HCT116 (cell line): ENCODE measurements at regions not wholly inside any gene's neighbourhood (a gene's known extent, or its start where the extent isn't known, plus 50 kb on each side); places are given as distances from the start of the nearest gene placed in this dataset.

Experiments used
- ATAC-seq: fragments of 200-7000 bp; cut with Tn5 transposase; 2 replicates; pipeline ENCODE4 v1.9.1; 2020; ENCODE audit warnings: mild to moderate bottlenecking, moderate library complexity
- BruUV-seq: library from RNA; stranded (reverse); fragments of 400-500 nt; replicated peaks from 2 replicates; lab custom pipeline; 2021; lab: Mats Ljungman, UMichigan
- CTCF ChIA-PET: fragments of 300-600 bp; sonication (Branson Sonifier 250); formaldehyde crosslinking; loops from one replicate; lab custom pipeline; 2021; ENCODE audit warnings: antibody characterized with exemption; lab: Charles Lee
- POLR2A ChIA-PET: fragments of 300-600, 350-600 bp; sonication (Branson Sonifier 250); formaldehyde crosslinking; loops from one replicate; lab custom pipeline; 2021; ENCODE audit warnings: antibody characterized with exemption; lab: Charles Lee
- RAD21 ChIA-PET, 2 experiments: fragments of 300-600 bp; sonication (Branson Sonifier 250); formaldehyde crosslinking; loops; one replicate each; lab custom pipeline; 2023; ENCODE audit warnings: low total read pairs in 2 of 2; ENCODE audit not compliant: uncharacterized antibody in 2 of 2, unreplicated experiment in 2 of 2, low non-redundant PET in 1 of 2; lab: Charles Lee
- DNase-seq: peaks from one replicate; pipeline ENCODE4 v3.0.0-alpha.2; 2010; ENCODE audit warnings: low read depth, low spot score
- H2AFZ ChIP-seq: fragments of 200-600 bp; shearing (Covaris generic), sonication (generic); 2 replicates; pipeline ENCODE4 v1.6.1; 2017; ENCODE audit warnings: low read depth, mixed run types, mixed read lengths, antibody characterized with exemption, low read length; ENCODE audit not compliant: poor library complexity, severe bottlenecking
- H3K27ac ChIP-seq: 2 replicates; pipeline ENCODE4 v1.5.1; 2012; ENCODE audit warnings: low read depth, low read length
- H3K27me3 ChIP-seq: fragments of 200-600 bp; sonication (generic); 2 replicates; pipeline ENCODE4 v1.6.1; 2016; ENCODE audit warnings: mixed run types, low read length, mixed read lengths; ENCODE audit not compliant: insufficient read depth
- H3K36me3 ChIP-seq, 2 experiments: fragments of 200-500 bp in 1 of 2; fragments of 200-600 bp in 1 of 2; sonication (Bioruptor generic) in 1 of 2; sonication (generic) in 1 of 2; 2 replicates each; pipeline versions ENCODE4 v1.5.1 to v1.6.1; 2014 to 2016; ENCODE audit warnings: low read length in 2 of 2, inconsistent platforms in 1 of 2, mixed read lengths in 1 of 2, mixed run types in 1 of 2; ENCODE audit not compliant: insufficient read depth in 2 of 2, control insufficient read depth in 1 of 2
- H3K4me1 ChIP-seq, 2 experiments: fragments of 200-600 bp in 1 of 2; sonication (generic) in 1 of 2; 2 replicates each; pipeline versions ENCODE4 v1.5.1 to v1.6.1; 2012 to 2017; ENCODE audit warnings: low read length in 2 of 2, inconsistent platforms in 1 of 2, mild to moderate bottlenecking in 1 of 2, mixed read lengths in 1 of 2, mixed run types in 1 of 2, moderate library complexity in 1 of 2; ENCODE audit not compliant: insufficient read depth in 2 of 2, control insufficient read depth in 1 of 2
- H3K4me2 ChIP-seq: fragments of 200-600 bp; sonication (generic); 2 replicates; pipeline ENCODE4 v1.6.1; 2017; ENCODE audit warnings: mixed run types, low read length, mixed read lengths
- H3K4me3 ChIP-seq, 2 experiments: fragments of 200-600 bp in 1 of 2; sonication (generic) in 1 of 2; replicated peaks in 1 of 2; 2 replicates each; pipeline ENCODE4 v1.5.1; 2011 to 2016; ENCODE audit warnings: low read length in 2 of 2, control low read depth in 1 of 2, low read depth in 1 of 2, mild to moderate bottlenecking in 1 of 2, mixed read lengths in 1 of 2, mixed run types in 1 of 2
- H3K79me2 ChIP-seq: fragments of 200-600 bp; sonication (generic); 2 replicates; pipeline ENCODE4 v1.6.1; 2017; ENCODE audit warnings: mild to moderate bottlenecking, mixed run types, low read length, moderate library complexity, mixed read lengths; ENCODE audit not compliant: insufficient read depth
- H3K9ac ChIP-seq: fragments of 200-600 bp; sonication (generic); 2 replicates; pipeline ENCODE4 v1.6.1; 2016; ENCODE audit warnings: low read length, mixed read lengths
- H3K9me2 ChIP-seq: fragments of 200-600 bp; sonication (generic), shearing (Covaris generic); 2 replicates; pipeline ENCODE4 v1.6.1; 2017; ENCODE audit warnings: mixed run types, mild to moderate bottlenecking, moderate library complexity; ENCODE audit not compliant: insufficient read depth
- H3K9me3 ChIP-seq, 2 experiments: fragments of 200-500 bp in 1 of 2; fragments of 200-600 bp in 1 of 2; sonication (Bioruptor generic) in 1 of 2; sonication (generic) in 1 of 2; 2 replicates each; pipeline ENCODE4 v1.6.1; 2014 to 2017; ENCODE audit warnings: low read length in 2 of 2, mixed read lengths in 2 of 2, inconsistent platforms in 1 of 2, low read depth in 1 of 2, mild to moderate bottlenecking in 1 of 2, mixed run types in 1 of 2, moderate library complexity in 1 of 2; ENCODE audit not compliant: control insufficient read depth in 1 of 2, insufficient read depth in 1 of 2
- H4K20me1 ChIP-seq: fragments of 200-600 bp; sonication (generic), shearing (Covaris generic); 2 replicates; pipeline ENCODE4 v1.6.1; 2017; ENCODE audit warnings: mixed run types, mild to moderate bottlenecking, moderate library complexity; ENCODE audit not compliant: insufficient read depth
- EGR1 ChIP-seq: IDR thresholded peaks from 2 replicates; pipeline ENCODE4 v1.6.1; 2012; ENCODE audit warnings: low read depth
- EZH2 ChIP-seq: fragments of 200-600 bp; sonication (generic); IDR thresholded peaks from 2 replicates; pipeline ENCODE4 v1.6.1; 2017; ENCODE audit warnings: antibody characterized with exemption, mixed run types
- EZH2phosphoT487 ChIP-seq: fragments of 200-600 bp; IDR thresholded peaks from 2 replicates; pipeline ENCODE4 v1.6.1; 2018; ENCODE audit warnings: antibody characterized with exemption, borderline replicate concordance
- JUND ChIP-seq: IDR thresholded peaks from 2 replicates; pipeline ENCODE4 v1.6.1; 2012
- RAD21 ChIP-seq: IDR thresholded peaks from 2 replicates; pipeline ENCODE4 v1.6.1; 2012; ENCODE audit warnings: low read depth, mild to moderate bottlenecking
- YY1 ChIP-seq: IDR thresholded peaks from 2 replicates; pipeline ENCODE4 v1.6.1; 2011; ENCODE audit warnings: low read length, low read depth, moderate library complexity, mild to moderate bottlenecking; ENCODE audit not compliant: insufficient replicate concordance; ENCODE audit errors: extremely low read depth
- ZFX ChIP-seq: fragments of 450-650 bp; IDR thresholded peaks from 2 replicates; pipeline ENCODE4 v1.6.1; 2017
- intact Hi-C: fragments of 100-400 bp; cut with micrococcal nuclease; formaldehyde crosslinking; loops from 2 replicates; pipeline ENCODE4 v1.10.0; 2022

GRCh38 chr21:16740511-16740910 is 772.3 kb upstream of the CXADR start:
- RAD21 ChIA-PET = no interaction called here
- H3K9me3 ChIP-seq = peaks cover 21 to 42% of the 10 kb centered on the region in 2 experiments; a peak in 2 of 4 replicates
- no peaks in the 10 kb centered on the region for H3K79me2 ChIP-seq
- ATAC-seq = no peak
- H2AFZ ChIP-seq = no peak overlapping the region
- no peaks in the 10 kb centered on the region for H4K20me1 ChIP-seq
- intact Hi-C loops = no loop called here
- no peaks in the 10 kb centered on the region for H3K27me3 ChIP-seq
- H3K36me3 ChIP-seq = no peaks in the 10 kb centered on the region
- no peak for DNase-seq
- TF ChIP-seq RAD21 (no peak), EZH2phosphoT487 (no peak), YY1 (no peak), EZH2 (no peak)
- no TSS peak for BruUV-seq
- no peaks in the 10 kb centered on the region for H3K9me2 ChIP-seq
- no peak overlapping the region for H3K9ac ChIP-seq
- no peak overlapping the region for H3K27ac ChIP-seq
- no peaks in the 10 kb centered on the region for H3K4me1 ChIP-seq
- CTCF ChIA-PET = no interaction called here
- POLR2A ChIA-PET = no interaction called here
- no peak overlapping the region for H3K4me3 ChIP-seq
- no peak overlapping the region for H3K4me2 ChIP-seq

DNA sequence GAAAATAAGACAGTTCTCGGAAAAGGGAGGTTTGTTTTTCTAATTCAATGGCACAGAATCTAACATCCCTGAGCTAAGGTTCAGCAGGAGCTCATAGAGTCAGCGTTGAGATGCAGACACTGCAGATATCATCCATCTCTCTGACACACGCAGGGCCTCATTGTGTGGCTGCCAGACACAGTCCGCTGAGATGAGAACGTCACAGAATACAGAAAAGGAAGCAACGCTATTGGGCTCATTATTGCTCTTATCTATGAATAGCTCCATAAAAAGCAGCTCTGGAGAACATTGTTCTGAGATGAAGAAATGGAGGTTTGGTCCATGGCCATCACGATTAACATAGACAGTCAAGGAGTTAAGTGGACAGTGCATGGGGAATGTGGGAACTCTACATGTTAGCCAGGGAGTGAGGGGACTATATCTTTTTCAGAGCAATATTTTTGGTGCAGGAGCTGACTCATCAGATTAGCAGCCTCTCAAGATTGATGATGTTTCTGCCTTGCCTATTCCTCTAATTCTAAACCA is 771.6 kb upstream of the CXADR start:
- no TSS peak for BruUV-seq
- Histone ChIP-seq H3K4me1 (no peaks in the 10 kb centered on the region), H3K4me2 (no peak overlapping the region), H3K27ac (no peak overlapping the region), H3K4me3 (no peak overlapping the region), H3K79me2 (no peaks in the 10 kb centered on the region), H4K20me1 (no peaks in the 10 kb centered on the region), H3K36me3 (no peaks in the 10 kb centered on the region), H3K27me3 (no peaks in the 10 kb centered on the region), H2AFZ (no peak overlapping the region), H3K9me2 (no peaks in the 10 kb centered on the region), H3K9me3 (peaks cover 21 to 49% of the 10 kb centered on the region in 2 experiments; a peak in 2 of 4 replicates), H3K9ac (no peak overlapping the region)
- TF ChIP-seq ZFX (no peak), JUND (no peak), RAD21 (no peak), EGR1 (no peak)
- POLR2A ChIA-PET = no interaction called here
- DNase-seq (no peak), ATAC-seq (no peak)
- CTCF ChIA-PET = no interaction called here
- intact Hi-C loops = no loop called here
- RAD21 ChIA-PET = no interaction called here
